Endodermal cell (in vitro differentiated cells): ENCODE measurements at regions not wholly inside any gene's neighbourhood (a gene's known extent, or its start where the extent isn't known, plus 50 kb on each side); places are given as distances from the start of the nearest gene placed in this dataset.
"Not testable (repeated sequence)": the region's sequence is repeated elsewhere in the genome, so short reads cannot be mapped to it uniquely, and the experiment has no call there.

Source experiments
- DNase-seq: peaks from one replicate; pipeline ENCODE4 v3.0.0-alpha.2; 2017
- H3K27ac ChIP-seq: 2 replicates; pipeline ENCODE4 v1.5.1; 2013; ENCODE audit warnings: mild to moderate bottlenecking, low read depth, low read length, moderate library complexity
- H3K27me3 ChIP-seq: 2 replicates; pipeline ENCODE4 v1.6.1; 2013; ENCODE audit warnings: mild to moderate bottlenecking, low read length, moderate library complexity; ENCODE audit not compliant: insufficient read depth, control insufficient read depth, poor library complexity, severe bottlenecking
- H3K36me3 ChIP-seq: 2 replicates; pipeline ENCODE4 v1.7.0; 2013; ENCODE audit warnings: mild to moderate bottlenecking, low read length, moderate library complexity; ENCODE audit not compliant: control insufficient read depth, insufficient read depth
- H3K4me1 ChIP-seq: one replicate; pipeline ENCODE4 v1.7.0; 2013; ENCODE audit warnings: low read length; ENCODE audit not compliant: control insufficient read depth, insufficient read depth
- H3K4me3 ChIP-seq: 2 replicates; pipeline ENCODE4 v1.5.1; 2013; ENCODE audit warnings: mild to moderate bottlenecking, low read length, moderate library complexity
- H3K9ac ChIP-seq: 2 replicates; pipeline ENCODE4 v1.6.1; 2013; ENCODE audit warnings: mild to moderate bottlenecking, low read length, moderate library complexity; ENCODE audit not compliant: poor library complexity, severe bottlenecking; ENCODE audit errors: extremely low read depth
- H3K9me3 ChIP-seq: 2 replicates; pipeline ENCODE4 v1.6.1; 2013; ENCODE audit warnings: mild to moderate bottlenecking, low read length, moderate library complexity; ENCODE audit not compliant: control insufficient read depth
- H3K27ac Mint-ChIP-seq: 2 replicates; pipeline ENCODE4 v1.8.0; 2020; ENCODE audit warnings: mixed read lengths
- H3K27me3 Mint-ChIP-seq: 2 replicates; pipeline ENCODE4 v1.8.0; 2021; ENCODE audit warnings: mild to moderate bottlenecking, mixed read lengths; ENCODE audit not compliant: insufficient read depth
- H3K36me3 Mint-ChIP-seq: 2 replicates; pipeline ENCODE4 v1.8.0; 2020; ENCODE audit warnings: low read depth, mixed read lengths
- H3K4me1 Mint-ChIP-seq: 2 replicates; pipeline ENCODE4 v1.8.0; 2020; ENCODE audit warnings: mixed read lengths
- H3K4me3 Mint-ChIP-seq: 2 replicates; pipeline ENCODE4 v1.8.0; 2020; ENCODE audit warnings: mild to moderate bottlenecking, moderate library complexity, mixed read lengths
- H3K9me3 Mint-ChIP-seq: 2 replicates; pipeline ENCODE4 v1.8.0; 2020; ENCODE audit warnings: mild to moderate bottlenecking, mixed read lengths
- CTCF ChIP-seq: fragments of 200-600 bp; sonication (generic); conservative IDR thresholded peaks from 2 replicates; pipeline ENCODE4 v1.5.0; 2021; ENCODE audit warnings: antibody characterized with exemption, mild to moderate bottlenecking
- WGBS, 2 experiments: methylation state at CpG; one replicate each; pipeline versions ENCODE4 v1.1.5 to v1.1.7; 2013; ENCODE audit warnings: missing lambda C conversion rate in 2 of 2, mixed read lengths in 1 of 2; ENCODE audit not compliant: insufficient coverage in 1 of 2, insufficient read length in 1 of 2; 5-methylcytosine and 5-hydroxymethylcytosine counted together

- H3K4me3 ChIP-seq, result no peak overlapping the region
- no peaks in the 10 kb centered on the region for H3K36me3 ChIP-seq
- H3K4me1 Mint-ChIP-seq, result no peaks in the 10 kb centered on the region
- no peak overlapping the region for H3K27ac Mint-ChIP-seq
- H3K4me3 Mint-ChIP-seq, result no peak overlapping the region
- no peak for DNase-seq
- no peaks in the 10 kb centered on the region for H3K9me3 ChIP-seq
- H3K9me3 Mint-ChIP-seq, result no peaks in the 10 kb centered on the region
- no peaks in the 10 kb centered on the region for H3K27me3 ChIP-seq
- H3K36me3 Mint-ChIP-seq, result no peaks in the 10 kb centered on the region
- H3K27me3 Mint-ChIP-seq, result no peaks in the 10 kb centered on the region
- 93 to 95% methylated on average over 2 to 4 of the region's 4 CpGs for WGBS, 2 experiments
- no peaks in the 10 kb centered on the region for H3K4me1 ChIP-seq
- no peak overlapping the region for H3K9ac ChIP-seq
- TF ChIP-seq CTCF, result no peak
- no peak overlapping the region for H3K27ac ChIP-seq
Observed at GRCh38 chr14:27750114-27750513, 1016.5 kb upstream of the FOXG1 start.

GRCh38 chr14:27757642-27758041 lies 1008.9 kb upstream of the FOXG1 start:
- not testable (repeated sequence) for H3K4me1 ChIP-seq, H3K9me3 ChIP-seq, H3K4me3 Mint-ChIP-seq, H3K36me3 Mint-ChIP-seq, H3K9me3 Mint-ChIP-seq, H3K27ac Mint-ChIP-seq, H3K27ac ChIP-seq, H3K36me3 ChIP-seq, H3K4me3 ChIP-seq, DNase-seq, H3K27me3 Mint-ChIP-seq, H3K27me3 ChIP-seq, H3K9ac ChIP-seq
- peaks cover 29% of the 10 kb centered on the region for H3K4me1 Mint-ChIP-seq
- 95% methylated on average over 4 of the region's 4 CpGs; no CpG with 5 or more reads in 1 of the 2 experiments for WGBS, 2 experiments

GRCh38 chr14:27760367-27760766 lies 1006.2 kb upstream of the FOXG1 start:
- peaks cover 13% of the 10 kb centered on the region for H3K9me3 Mint-ChIP-seq
- not testable (repeated sequence) for H3K9ac ChIP-seq, H3K27ac Mint-ChIP-seq, H3K27me3 Mint-ChIP-seq, H3K36me3 ChIP-seq, H3K4me3 ChIP-seq, H3K27me3 ChIP-seq, H3K4me1 ChIP-seq, H3K27ac ChIP-seq
- 5 to 20% methylated on average over 1 to 2 of the region's 4 CpGs for WGBS, 2 experiments
- peaks cover 11% of the 10 kb centered on the region for H3K36me3 Mint-ChIP-seq
- peak; percentile 69 for DNase-seq
- H3K4me3 Mint-ChIP-seq, result peak overlapping the region; percentile 24
- H3K4me1 Mint-ChIP-seq, result peaks cover 29% of the 10 kb centered on the region
- peaks cover 18% of the 10 kb centered on the region for H3K9me3 ChIP-seq

GRCh38 chr14:27799066-27800028 lies 967.2 kb upstream of the FOXG1 start:
- peaks cover 10% of the 10 kb centered on the region for H3K9me3 Mint-ChIP-seq
- peak overlapping the region; percentile 76 for H3K27ac ChIP-seq
- H3K36me3 Mint-ChIP-seq, H3K4me1 Mint-ChIP-seq, H3K27me3 Mint-ChIP-seq, H3K9ac ChIP-seq, H3K36me3 ChIP-seq, H3K4me3 ChIP-seq, H3K4me3 Mint-ChIP-seq, H3K9me3 ChIP-seq, H3K4me1 ChIP-seq, H3K27ac Mint-ChIP-seq, DNase-seq, H3K27me3 ChIP-seq: not testable (repeated sequence)
- 87% methylated on average over 5 of the region's 6 CpGs; no CpG with 5 or more reads in 1 of the 2 experiments for WGBS, 2 experiments

GRCh38 chr14:27817746-27818430 lies 948.7 kb upstream of the FOXG1 start:
- H3K4me1 ChIP-seq, H3K4me3 ChIP-seq, H3K36me3 ChIP-seq, H3K36me3 Mint-ChIP-seq, DNase-seq, H3K9ac ChIP-seq, H3K27me3 Mint-ChIP-seq, H3K4me1 Mint-ChIP-seq, H3K27me3 ChIP-seq, H3K27ac ChIP-seq, H3K9me3 ChIP-seq, H3K4me3 Mint-ChIP-seq: not testable (repeated sequence)
- WGBS, 2 experiments, result 95 to 98% methylated on average over 2 to 4 of the region's 4 CpGs
- H3K27ac Mint-ChIP-seq, result peak overlapping the region; percentile 15
- peaks cover 16% of the 10 kb centered on the region for H3K9me3 Mint-ChIP-seq

GRCh38 chr14:27826149-27826548 lies 940.4 kb upstream of the FOXG1 start:
- not testable (repeated sequence) for H3K4me1 ChIP-seq, H3K27ac Mint-ChIP-seq, H3K36me3 Mint-ChIP-seq, DNase-seq, H3K9me3 ChIP-seq, H3K27me3 Mint-ChIP-seq, H3K9ac ChIP-seq, H3K9me3 Mint-ChIP-seq, H3K4me3 Mint-ChIP-seq, H3K27me3 ChIP-seq, H3K36me3 ChIP-seq, H3K4me1 Mint-ChIP-seq, H3K27ac ChIP-seq, H3K4me3 ChIP-seq
- 88% methylated on average over 3 of the region's 4 CpGs; no CpG with 5 or more reads in 1 of the 2 experiments for WGBS, 2 experiments
